Ishikawa (cell line): ENCODE measurements at regions not wholly inside any gene's neighbourhood (a gene's known extent, or its start where the extent isn't known, plus 50 kb on each side); places are given as distances from the start of the nearest gene placed in this dataset.

Experiments used
- CEBPB ChIP-seq: IDR thresholded peaks from 2 replicates; pipeline ENCODE4 v1.6.1; 2012
- EP300 ChIP-seq: IDR thresholded peaks from 2 replicates; pipeline ENCODE4 v1.6.1; 2012; ENCODE audit warnings: borderline replicate concordance
- FOXM1 ChIP-seq: IDR thresholded peaks from 2 replicates; pipeline ENCODE4 v1.6.1; 2012; ENCODE audit warnings: low read depth, borderline replicate concordance
- MAX ChIP-seq: IDR thresholded peaks from 2 replicates; pipeline ENCODE4 v1.6.1; 2012
- RAD21 ChIP-seq: IDR thresholded peaks from 2 replicates; pipeline ENCODE4 v1.6.1; 2012; ENCODE audit warnings: low read depth
- TAF1 ChIP-seq: IDR thresholded peaks from 2 replicates; pipeline ENCODE4 v1.6.1; 2012; ENCODE audit warnings: low read depth, mild to moderate bottlenecking
- TEAD4 ChIP-seq: IDR thresholded peaks from 2 replicates; pipeline ENCODE4 v1.6.1; 2012

DNA sequence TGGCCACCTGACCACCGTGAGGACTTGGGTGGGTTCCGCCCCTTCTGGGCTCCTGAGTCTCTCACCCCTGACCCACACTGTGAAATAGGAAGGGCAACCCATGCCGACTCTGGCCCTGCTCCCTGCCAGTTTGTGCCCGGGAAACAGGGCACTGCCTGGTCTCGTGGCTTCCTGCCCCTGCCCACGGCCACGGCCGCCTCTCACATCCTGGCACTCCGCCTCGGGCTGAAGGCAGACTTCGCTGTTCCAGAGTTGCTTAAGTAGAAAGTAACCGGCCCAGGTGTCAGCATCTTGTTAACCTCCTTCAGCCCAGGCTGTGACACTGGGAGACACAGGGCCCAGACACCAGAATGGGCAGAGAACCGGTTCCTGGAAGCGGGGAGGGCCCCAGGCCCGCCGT is 68.7 kb upstream of the RNU6ATAC start:
- no peak for TF ChIP-seq TAF1
- TF ChIP-seq RAD21: no peak
- TF ChIP-seq TEAD4: no peak
- TF ChIP-seq FOXM1: no peak
- TF ChIP-seq EP300: no peak
- no peak for TF ChIP-seq CEBPB
- TF ChIP-seq MAX: no peak
